H1 (cell line): ENCODE measurements at regions not wholly inside any gene's neighbourhood (a gene's known extent, or its start where the extent isn't known, plus 50 kb on each side); places are given as distances from the start of the nearest gene placed in this dataset.
A peak's percentile ranks its signal among the peaks of the same experiment; 100 is the strongest.

Experiments used
- CTCF ChIA-PET: fragments of 300-600 bp; sonication (Branson Sonifier 250); formaldehyde crosslinking; loops from one replicate; lab custom pipeline; 2021; ENCODE audit not compliant: partially characterized antibody; lab: Charles Lee
- POLR2A ChIA-PET: fragments of 300-600 bp; sonication (Branson Sonifier 250); formaldehyde crosslinking; loops from one replicate; lab custom pipeline; 2021; ENCODE audit warnings: inconsistent platforms; ENCODE audit not compliant: partially characterized antibody; lab: Charles Lee
- DNase-seq, 2 experiments: peaks; one replicate each; pipeline versions ENCODE4 v3.0.0 to v3.0.0-alpha.2; 2010 to 2022; ENCODE audit warnings: low spot score in 2 of 2, low read depth in 1 of 2, mixed read lengths in 1 of 2
- FAIRE-seq: peaks from 2 replicates; lab custom pipeline; 2011; peaks lifted over from hg19 to GRCh38; lab: Jason Lieb, UNC
- H2AFZ ChIP-seq: 2 replicates; pipeline ENCODE4 v1.8.1; 2012; ENCODE audit warnings: low read length, inconsistent platforms
- H2AK5ac ChIP-seq: 2 replicates; pipeline ENCODE4 v1.6.1; 2013; ENCODE audit warnings: low read depth, low read length
- H2BK120ac ChIP-seq: replicated peaks from 2 replicates; pipeline ENCODE3; 2013; ENCODE audit warnings: low read depth, low read length, inconsistent platforms
- H2BK12ac ChIP-seq: 2 replicates; pipeline ENCODE4 v1.6.1; 2013; ENCODE audit warnings: low read depth, low read length
- H2BK15ac ChIP-seq: 2 replicates; pipeline ENCODE4 v1.6.1; 2013; ENCODE audit warnings: low read length
- H2BK20ac ChIP-seq: 2 replicates; pipeline ENCODE4 v1.6.1; 2013; ENCODE audit warnings: low read length
- H2BK5ac ChIP-seq: 2 replicates; pipeline ENCODE4 v1.6.1; 2013; ENCODE audit warnings: low read depth, low read length
- H3K14ac ChIP-seq: 2 replicates; pipeline ENCODE4 v1.6.1; 2013; ENCODE audit warnings: inconsistent platforms; ENCODE audit not compliant: insufficient read length
- H3K18ac ChIP-seq: 2 replicates; pipeline ENCODE4 v1.6.1; 2013; ENCODE audit warnings: low read length; ENCODE audit errors: extremely low read depth
- H3K23ac ChIP-seq: 2 replicates; pipeline ENCODE4 v1.6.1; 2013; ENCODE audit warnings: inconsistent platforms; ENCODE audit not compliant: insufficient read length
- H3K23me2 ChIP-seq: 2 replicates; pipeline ENCODE4 v1.6.1; 2013; ENCODE audit warnings: low read depth, low read length
- H3K27ac ChIP-seq: 2 replicates; pipeline ENCODE4 v1.6.1; 2011; ENCODE audit warnings: low read depth, low read length, inconsistent platforms
- H3K27me3 ChIP-seq, 4 experiments: replicated peaks in 1 of 4; 1 replicate in 1 of 4; 2 replicates in 3 of 4; pipeline versions ENCODE4 v1.6.1 to v1.8.1; 2011 to 2013; ENCODE audit warnings: low read length in 3 of 4, mild to moderate bottlenecking in 3 of 4, inconsistent platforms in 2 of 4, mixed read lengths in 2 of 4, moderate library complexity in 1 of 4; ENCODE audit not compliant: control insufficient read depth in 3 of 4, insufficient read depth in 3 of 4; ENCODE audit errors: extremely low read depth in 1 of 4
- H3K36me3 ChIP-seq, 4 experiments: 2 replicates each; pipeline versions ENCODE4 v1.6.1 to v1.8.1; 2011 to 2013; ENCODE audit warnings: mild to moderate bottlenecking in 4 of 4, low read length in 3 of 4, moderate library complexity in 2 of 4, control low read depth in 1 of 4, inconsistent platforms in 1 of 4; ENCODE audit not compliant: insufficient read depth in 4 of 4, control insufficient read depth in 2 of 4
- H3K4ac ChIP-seq: replicated peaks from 2 replicates; pipeline ENCODE3; 2013; ENCODE audit warnings: low read length, low read depth, mixed read lengths, inconsistent platforms; ENCODE audit not compliant: insufficient read length
- H3K4me1 ChIP-seq, 4 experiments: replicated peaks in 1 of 4; 1 replicate in 1 of 4; 2 replicates in 3 of 4; pipeline versions ENCODE4 v1.6.1 to v1.8.1; 2011 to 2013; ENCODE audit warnings: low read length in 3 of 4, inconsistent platforms in 2 of 4, mixed read lengths in 1 of 4; ENCODE audit not compliant: insufficient read depth in 4 of 4, control insufficient read depth in 3 of 4
- H3K4me2 ChIP-seq, 2 experiments: 2 replicates each; pipeline versions ENCODE4 v1.6.1 to v1.8.1; 2011 to 2013; ENCODE audit warnings: low read depth in 2 of 2, low read length in 2 of 2, control low read depth in 1 of 2, inconsistent platforms in 1 of 2, mild to moderate bottlenecking in 1 of 2; ENCODE audit not compliant: insufficient read depth in 1 of 2
- H3K4me3 ChIP-seq, 4 experiments: fragments of 200-600, 300-600 bp in 1 of 4; sonication (generic), shearing (Covaris generic), sonication (Bioruptor Twin) in 1 of 4; 2 replicates each; pipeline versions ENCODE4 v1.5.1 to v1.8.1; 2011 to 2016; ENCODE audit warnings: low read length in 4 of 4, low read depth in 3 of 4, control low read depth in 2 of 4, inconsistent platforms in 2 of 4, mild to moderate bottlenecking in 2 of 4, mixed read lengths in 1 of 4, moderate library complexity in 1 of 4; ENCODE audit not compliant: insufficient read depth in 2 of 4; ENCODE audit errors: extremely low read depth in 1 of 4
- H3K56ac ChIP-seq: replicated peaks from 2 replicates; pipeline ENCODE3; 2013; ENCODE audit warnings: low read depth, mild to moderate bottlenecking, mixed read lengths, low read length, inconsistent platforms; ENCODE audit not compliant: insufficient read length
- H3K79me1 ChIP-seq: 2 replicates; pipeline ENCODE4 v1.6.1; 2013; ENCODE audit warnings: low read depth, low read length, control low read depth
- H3K79me2 ChIP-seq, 2 experiments: 2 replicates each; pipeline versions ENCODE4 v1.6.1 to v1.8.1; 2012 to 2013; ENCODE audit warnings: low read length in 2 of 2, mild to moderate bottlenecking in 2 of 2, inconsistent platforms in 1 of 2; ENCODE audit not compliant: insufficient read depth in 2 of 2, control insufficient read depth in 1 of 2
- H3K9ac ChIP-seq, 4 experiments: replicated peaks in 1 of 4; 1 replicate in 1 of 4; 2 replicates in 3 of 4; pipeline versions ENCODE4 v1.6.1 to v1.8.1; 2011 to 2013; ENCODE audit warnings: low read depth in 3 of 4, low read length in 3 of 4, control low read depth in 2 of 4, mild to moderate bottlenecking in 2 of 4, moderate library complexity in 2 of 4, inconsistent platforms in 1 of 4; ENCODE audit errors: extremely low read depth in 1 of 4
- H3K9me3 ChIP-seq, 2 experiments: 2 replicates each; pipeline versions ENCODE4 v1.6.1 to v1.8.1; 2012 to 2013; ENCODE audit warnings: mild to moderate bottlenecking in 2 of 2, moderate library complexity in 2 of 2, control low read depth in 1 of 2, inconsistent platforms in 1 of 2, low read depth in 1 of 2, low read length in 1 of 2, mixed read lengths in 1 of 2; ENCODE audit not compliant: insufficient read depth in 2 of 2
- H4K20me1 ChIP-seq, 2 experiments: replicated peaks in 1 of 2; 2 replicates each; pipeline versions ENCODE3 to v1.8.1; 2011 to 2013; ENCODE audit warnings: inconsistent platforms in 2 of 2, low read length in 2 of 2, mild to moderate bottlenecking in 1 of 2; ENCODE audit not compliant: insufficient read depth in 2 of 2, control insufficient read depth in 1 of 2
- H4K5ac ChIP-seq: 2 replicates; pipeline ENCODE4 v1.6.1; 2013; ENCODE audit warnings: low read length, low read depth, mixed read lengths, inconsistent platforms; ENCODE audit not compliant: insufficient read length
- H4K8ac ChIP-seq: 2 replicates; pipeline ENCODE4 v1.8.0; 2013; ENCODE audit warnings: mild to moderate bottlenecking, moderate library complexity, low read length, inconsistent platforms; ENCODE audit not compliant: insufficient read depth; ENCODE audit errors: extremely low read depth
- H4K91ac ChIP-seq: replicated peaks from 2 replicates; pipeline ENCODE3; 2013; ENCODE audit warnings: low read length, mixed read lengths, inconsistent platforms; ENCODE audit not compliant: insufficient read length
- BACH1 ChIP-seq: IDR thresholded peaks from 2 replicates; pipeline ENCODE4 v1.6.1; 2012; ENCODE audit warnings: low read length, improper control_type of control experiment
- BRCA1 ChIP-seq: IDR thresholded peaks from 2 replicates; pipeline ENCODE4 v1.6.1; 2012; ENCODE audit warnings: low read depth, low read length, improper control_type of control experiment
- CREB1 ChIP-seq: IDR thresholded peaks from 2 replicates; pipeline ENCODE4 v1.6.1; 2012; ENCODE audit warnings: inconsistent platforms
- EP300 ChIP-seq, 2 experiments: IDR thresholded peaks; 1 replicate in 1 of 2; 2 replicates in 1 of 2; pipeline ENCODE4 v1.6.1; 2011 to 2012; ENCODE audit warnings: low read depth in 2 of 2, low read length in 2 of 2, mild to moderate bottlenecking in 2 of 2, borderline replicate concordance in 1 of 2, inconsistent platforms in 1 of 2, moderate library complexity in 1 of 2
- NRF1 ChIP-seq: IDR thresholded peaks from 2 replicates; pipeline ENCODE4 v1.6.1; 2011; ENCODE audit warnings: mild to moderate bottlenecking, low read depth, low read length, improper control_type of control experiment
- TCF12 ChIP-seq: IDR thresholded peaks from 2 replicates; pipeline ENCODE4 v1.6.1; 2011; ENCODE audit warnings: low read depth, mild to moderate bottlenecking, low read length
- WGBS, 2 experiments: shearing (Covaris generic) in 1 of 2; methylation state at CpG; one replicate each; pipeline versions ENCODE4 v1.1.6 to v1.1.7; 2013 to 2015; ENCODE audit warnings: low lambda C conversion rate in 2 of 2, mixed read lengths in 2 of 2, inconsistent platforms in 1 of 2, low coverage in 1 of 2, missing lambda C conversion rate in 1 of 2; ENCODE audit not compliant: insufficient replicate concordance in 2 of 2, insufficient coverage in 1 of 2, insufficient read length in 1 of 2; ENCODE audit errors: extremely low coverage in 1 of 2, missing lambda C conversion rate in 1 of 2; 5-methylcytosine and 5-hydroxymethylcytosine counted together
- TF ChIP-seq, protein P1 (sequence below): IDR thresholded peaks from 2 replicates; pipeline ENCODE4 v1.6.1; 2012; ENCODE audit warnings: low read length, inconsistent platforms
- TF ChIP-seq, protein P2 (sequence below): IDR thresholded peaks from 2 replicates; pipeline ENCODE4 v1.6.1; 2011; ENCODE audit warnings: low read length, improper control_type of control experiment

DNA sequence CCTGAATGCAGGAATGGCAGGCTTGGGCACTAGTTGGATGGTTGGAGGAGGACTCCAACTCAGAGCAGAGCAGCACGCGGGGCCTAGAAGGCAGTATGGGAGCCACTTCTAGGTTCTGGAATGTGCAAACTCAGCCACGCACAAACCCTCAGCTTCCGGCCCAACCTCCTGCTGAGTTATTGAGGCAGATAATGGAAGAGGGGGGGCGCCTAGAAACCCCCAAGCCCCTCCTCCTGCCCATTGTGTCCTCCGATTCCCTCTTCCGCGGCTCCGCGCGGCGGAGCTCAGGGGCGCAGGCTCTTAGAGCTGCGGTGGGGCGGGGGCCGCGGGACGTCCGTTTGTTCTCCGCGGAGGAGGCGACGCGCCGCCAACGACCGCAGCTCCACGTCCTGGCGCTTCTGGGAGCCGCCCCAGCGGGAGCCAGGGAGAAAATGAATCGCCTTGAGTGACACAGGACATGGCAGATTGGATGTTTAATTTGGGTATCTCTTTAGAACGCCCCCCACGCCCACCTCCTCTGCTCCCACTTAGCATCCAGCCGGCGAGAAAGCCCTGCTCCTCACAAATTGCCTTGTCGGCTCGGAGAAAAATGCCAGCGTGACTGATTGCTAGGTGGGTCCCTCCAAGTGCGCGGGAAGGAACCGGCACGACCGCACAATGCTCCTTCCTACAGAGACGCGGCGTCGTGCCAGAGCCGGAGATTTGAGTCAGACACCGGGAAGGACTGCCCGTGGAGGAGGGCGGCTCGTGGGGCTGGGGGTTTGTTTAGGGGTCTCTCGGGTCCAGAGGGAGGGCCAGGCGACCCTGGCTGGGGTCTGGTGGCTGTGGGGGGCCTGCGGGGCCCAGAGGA, 144.6 kb downstream of the NECTIN1 start:
- peak; percentile 75 for FAIRE-seq
- TF ChIP-seq, protein P1, sequence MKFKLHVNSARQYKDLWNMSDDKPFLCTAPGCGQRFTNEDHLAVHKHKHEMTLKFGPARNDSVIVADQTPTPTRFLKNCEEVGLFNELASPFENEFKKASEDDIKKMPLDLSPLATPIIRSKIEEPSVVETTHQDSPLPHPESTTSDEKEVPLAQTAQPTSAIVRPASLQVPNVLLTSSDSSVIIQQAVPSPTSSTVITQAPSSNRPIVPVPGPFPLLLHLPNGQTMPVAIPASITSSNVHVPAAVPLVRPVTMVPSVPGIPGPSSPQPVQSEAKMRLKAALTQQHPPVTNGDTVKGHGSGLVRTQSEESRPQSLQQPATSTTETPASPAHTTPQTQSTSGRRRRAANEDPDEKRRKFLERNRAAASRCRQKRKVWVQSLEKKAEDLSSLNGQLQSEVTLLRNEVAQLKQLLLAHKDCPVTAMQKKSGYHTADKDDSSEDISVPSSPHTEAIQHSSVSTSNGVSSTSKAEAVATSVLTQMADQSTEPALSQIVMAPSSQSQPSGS, result no peak
- TF ChIP-seq NRF1, result no peak
- no peak for TF ChIP-seq CREB1
- peak; percentile 46; the same call in 1 of the 2 replicates for TF ChIP-seq BACH1
- TF ChIP-seq, protein P2, sequence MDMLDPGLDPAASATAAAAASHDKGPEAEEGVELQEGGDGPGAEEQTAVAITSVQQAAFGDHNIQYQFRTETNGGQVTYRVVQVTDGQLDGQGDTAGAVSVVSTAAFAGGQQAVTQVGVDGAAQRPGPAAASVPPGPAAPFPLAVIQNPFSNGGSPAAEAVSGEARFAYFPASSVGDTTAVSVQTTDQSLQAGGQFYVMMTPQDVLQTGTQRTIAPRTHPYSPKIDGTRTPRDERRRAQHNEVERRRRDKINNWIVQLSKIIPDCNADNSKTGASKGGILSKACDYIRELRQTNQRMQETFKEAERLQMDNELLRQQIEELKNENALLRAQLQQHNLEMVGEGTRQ, result no peak
- peak in 1 of 2 experiments; percentile 47; a peak in 1 of 3 replicates for TF ChIP-seq EP300 (IDR thresholded peaks at IDR 0.05; ENCODE audit: borderline replicate concordance in 1 of 2, low read depth in 2 of 2, low read length in 2 of 2)
- no peak for TF ChIP-seq TCF12
- TF ChIP-seq BRCA1, result no peak

More for the DNA sequence above, 144.6 kb downstream of the NECTIN1 start:
- Histone ChIP-seq H3K56ac (peak overlapping the region; percentile 70), H2AK5ac (no peak overlapping the region), H4K8ac (peak overlapping the region; percentile 88), H3K4me3 (peak overlapping the region; percentile 59 to 69 (median 64)), H3K18ac (peak overlapping the region; percentile 51), H3K4me2 (peak overlapping the region; percentile 97 to 100), H4K91ac (peak overlapping the region; percentile 95), H3K23me2 (peaks cover 7% of the 10 kb centered on the region; the same call in 1 of the 2 replicates), H3K4ac (peak overlapping the region; percentile 70), H4K5ac (peak overlapping the region; percentile 67), H3K9ac (peak overlapping the region in 3 of 4 experiments; percentile 43 to 71 (median 57); a peak in 6 of 7 replicates), H3K27ac (no peak overlapping the region), H3K14ac (no peak overlapping the region), H2BK5ac (peak overlapping the region; percentile 48; the same call in 1 of the 2 replicates), H2BK12ac (peak overlapping the region; percentile 96), H3K4me1 (peaks cover 0 to 13% (median 7%) of the 10 kb centered on the region in 4 experiments; a peak in 6 of 7 replicates), H3K79me2 (no peaks in the 10 kb centered on the region), H3K23ac (no peak overlapping the region), H2AFZ (peak overlapping the region; percentile 72; the same call in 1 of the 2 replicates), H2BK20ac (no peak overlapping the region), H3K27me3 (peaks cover 0 to 18% (median 7%) of the 10 kb centered on the region in 4 experiments; a peak in 4 of 7 replicates), H4K20me1 (no peaks in the 10 kb centered on the region), H3K79me1 (no peaks in the 10 kb centered on the region), H2BK15ac (no peak overlapping the region; the same call in 1 of the 2 replicates), H3K36me3 (peaks cover 0 to 3% (median 0%) of the 10 kb centered on the region in 4 experiments; a peak in 1 of 8 replicates), H3K9me3 (peaks cover 0 to 14% of the 10 kb centered on the region in 2 experiments; a peak in 2 of 4 replicates), H2BK120ac (peak overlapping the region; percentile 55)
- DNase-seq, result peak; percentile 70 to 79
- POLR2A ChIA-PET, result interaction anchor here (0.8 to 3.0 kb wide), 9 partner anchors 8 to 94 kb away, joined by 3 to 23 read pairs (median 4); no protein-coding TSS in a partner anchor
- 4% methylated on average over 53 of the region's 56 CpGs; no CpG with 5 or more reads in 1 of the 2 experiments for WGBS, 2 experiments
- CTCF ChIA-PET, result interaction anchor here (0.6 to 8.2 kb wide), 14 partner anchors 10 to 140 kb away, joined by 3 to 59 read pairs (median 4); no protein-coding TSS in a partner anchor
